HG02973 (cell line): ENCODE measurements at regions not wholly inside any gene's neighbourhood (a gene's known extent, or its start where the extent isn't known, plus 50 kb on each side); places are given as distances from the start of the nearest gene placed in this dataset.

ENCODE experiments used
- ATAC-seq: cut with Tn5 transposase; IDR thresholded peaks from one replicate; pipeline ENCODE4 v1.9.1; 2021; ENCODE audit warnings: moderate library complexity; ENCODE audit not compliant: unreplicated experiment

- ATAC-seq = no peak
Measured at GRCh38 chr13:34833562-34834182, 108.4 kb upstream of the NBEA start.

GRCh38 chr13:34842466-34842865, 99.6 kb upstream of the NBEA start:
- ATAC-seq = no peak

GRCh38 chr13:34847766-34848165, 94.3 kb upstream of the NBEA start:
- ATAC-seq = no peak

GRCh38 chr13:34849406-34849805, 92.7 kb upstream of the NBEA start:
- ATAC-seq = no peak

GRCh38 chr13:34853161-34853560, 88.9 kb upstream of the NBEA start:
- no peak for ATAC-seq

- ATAC-seq = no peak
Measured at GRCh38 chr13:34857558-34858325, 84.3 kb upstream of the NBEA start.

GRCh38 chr13:34862311-34862710, 79.8 kb upstream of the NBEA start:
- no peak for ATAC-seq

GRCh38 chr13:34862716-34863115, 79.4 kb upstream of the NBEA start:
- ATAC-seq = no peak

- no peak for ATAC-seq
Measured at GRCh38 chr13:34863360-34864135, 78.5 kb upstream of the NBEA start.

GRCh38 chr13:34864671-34865070, 77.4 kb upstream of the NBEA start:
- ATAC-seq = no peak

- no peak for ATAC-seq
Measured at GRCh38 chr13:34867590-34867989, 74.5 kb upstream of the NBEA start.

GRCh38 chr13:34868733-34869132, 73.3 kb upstream of the NBEA start:
- no peak for ATAC-seq

GRCh38 chr13:34869696-34870095, 72.4 kb upstream of the NBEA start:
- ATAC-seq = no peak

GRCh38 chr13:34878329-34878728, 63.7 kb upstream of the NBEA start:
- no peak for ATAC-seq

GRCh38 chr13:34879851-34880250, 62.2 kb upstream of the NBEA start:
- no peak for ATAC-seq

GRCh38 chr13:34881494-34881893, 60.6 kb upstream of the NBEA start:
- ATAC-seq = no peak

- no peak for ATAC-seq
Measured at GRCh38 chr13:34883396-34883795, 58.7 kb upstream of the NBEA start.

GRCh38 chr13:34884366-34884765, 57.7 kb upstream of the NBEA start:
- ATAC-seq = no peak

GRCh38 chr13:34886121-34886875, 55.8 kb upstream of the NBEA start:
- ATAC-seq = no peak

GRCh38 chr13:34886987-34887386, 55.1 kb upstream of the NBEA start:
- no peak for ATAC-seq
